Trophoblast cell (in vitro differentiated cells and primary cell): ENCODE measurements at regions not wholly inside any gene's neighbourhood (a gene's known extent, or its start where the extent isn't known, plus 50 kb on each side); places are given as distances from the start of the nearest gene placed in this dataset.

Experiments
- DNase-seq, 2 donors: peaks; one replicate each; pipeline ENCODE4 v3.0.0-alpha.2; 2016
- H2AFZ ChIP-seq: 2 replicates; pipeline ENCODE4 v1.6.1; 2013; ENCODE audit warnings: low read length, moderate library complexity, mild to moderate bottlenecking; ENCODE audit not compliant: insufficient read depth, poor library complexity
- H2AK5ac ChIP-seq: 2 replicates; pipeline ENCODE4 v1.6.1; 2013; ENCODE audit warnings: mild to moderate bottlenecking, low read length
- H2BK120ac ChIP-seq: 2 replicates; pipeline ENCODE4 v1.6.1; 2013; ENCODE audit warnings: low read length, mild to moderate bottlenecking, moderate library complexity; ENCODE audit not compliant: insufficient read depth, poor library complexity
- H2BK12ac ChIP-seq: 2 replicates; pipeline ENCODE4 v1.6.1; 2013; ENCODE audit warnings: mild to moderate bottlenecking, low read length, moderate library complexity
- H2BK5ac ChIP-seq: 2 replicates; pipeline ENCODE4 v1.6.1; 2013; ENCODE audit warnings: low read length, low read depth, moderate library complexity, mild to moderate bottlenecking; ENCODE audit not compliant: poor library complexity
- H3K14ac ChIP-seq: 2 replicates; pipeline ENCODE4 v1.6.1; 2013; ENCODE audit warnings: mild to moderate bottlenecking, low read length
- H3K18ac ChIP-seq: 2 replicates; pipeline ENCODE4 v1.6.1; 2013; ENCODE audit warnings: mild to moderate bottlenecking, low read length
- H3K23ac ChIP-seq: 2 replicates; pipeline ENCODE4 v1.6.1; 2013; ENCODE audit warnings: low read length
- H3K27ac ChIP-seq: 2 replicates; pipeline ENCODE4 v1.5.1; 2013; ENCODE audit warnings: low read depth, mild to moderate bottlenecking, inconsistent platforms, low read length, moderate library complexity
- H3K27me3 ChIP-seq: 2 replicates; pipeline ENCODE4 v1.6.1; 2013; ENCODE audit warnings: inconsistent platforms, mild to moderate bottlenecking, low read length, moderate library complexity; ENCODE audit not compliant: insufficient read depth
- H3K36me3 ChIP-seq, 2 experiments: 1 replicate in 1 of 2; 2 replicates in 1 of 2; pipeline ENCODE4 v1.6.1; 2013; ENCODE audit warnings: low read length in 2 of 2, mild to moderate bottlenecking in 2 of 2, moderate library complexity in 1 of 2; ENCODE audit not compliant: insufficient read depth in 2 of 2, control insufficient read depth in 1 of 2
- H3K4ac ChIP-seq: 2 replicates; pipeline ENCODE4 v1.6.1; 2013; ENCODE audit warnings: low read depth, mild to moderate bottlenecking, low read length, moderate library complexity
- H3K4me1 ChIP-seq, 2 experiments: 1 replicate in 1 of 2; 2 replicates in 1 of 2; pipeline ENCODE4 v1.6.1; 2013; ENCODE audit warnings: low read length in 2 of 2, mild to moderate bottlenecking in 2 of 2, moderate library complexity in 1 of 2; ENCODE audit not compliant: insufficient read depth in 2 of 2, control insufficient read depth in 1 of 2
- H3K4me2 ChIP-seq: 2 replicates; pipeline ENCODE4 v1.6.1; 2013; ENCODE audit warnings: inconsistent platforms, mild to moderate bottlenecking, low read length, moderate library complexity
- H3K4me3 ChIP-seq: 2 replicates; pipeline ENCODE4 v1.5.1; 2013; ENCODE audit warnings: mild to moderate bottlenecking, low read depth, low read length, inconsistent platforms
- H3K79me1 ChIP-seq: one replicate; pipeline ENCODE4 v1.6.1; 2013; ENCODE audit warnings: low read length
- H3K79me2 ChIP-seq: 2 replicates; pipeline ENCODE4 v1.6.1; 2013; ENCODE audit warnings: low read length, mild to moderate bottlenecking; ENCODE audit not compliant: control insufficient read depth, insufficient read depth, poor library complexity
- H3K9ac ChIP-seq: 2 replicates; pipeline ENCODE4 v1.6.1; 2013; ENCODE audit warnings: mild to moderate bottlenecking, low read length
- H3K9me3 ChIP-seq: 2 replicates; pipeline ENCODE4 v1.6.1; 2013; ENCODE audit warnings: low read depth, mild to moderate bottlenecking, control low read depth, inconsistent platforms, low read length; ENCODE audit not compliant: insufficient read depth
- H4K12ac ChIP-seq: 2 replicates; pipeline ENCODE4 v1.6.1; 2013; ENCODE audit warnings: low read depth, mild to moderate bottlenecking, low read length, moderate library complexity
- H4K8ac ChIP-seq: 2 replicates; pipeline ENCODE4 v1.6.1; 2013; ENCODE audit warnings: low read depth, mild to moderate bottlenecking, low read length, moderate library complexity
- H4K91ac ChIP-seq: one replicate; pipeline ENCODE4 v1.6.1; 2013; ENCODE audit warnings: low read depth, mild to moderate bottlenecking, low read length, moderate library complexity
- WGBS: extraction: QIAGEN DNeasy Blood & Tissue Kit; methylation state at CpG from one replicate; pipeline ENCODE4 v1.1.7; 2013; ENCODE audit warnings: missing lambda C conversion rate; ENCODE audit not compliant: insufficient read length, insufficient coverage; ENCODE audit errors: extremely low coverage; 5-methylcytosine and 5-hydroxymethylcytosine counted together

DNA sequence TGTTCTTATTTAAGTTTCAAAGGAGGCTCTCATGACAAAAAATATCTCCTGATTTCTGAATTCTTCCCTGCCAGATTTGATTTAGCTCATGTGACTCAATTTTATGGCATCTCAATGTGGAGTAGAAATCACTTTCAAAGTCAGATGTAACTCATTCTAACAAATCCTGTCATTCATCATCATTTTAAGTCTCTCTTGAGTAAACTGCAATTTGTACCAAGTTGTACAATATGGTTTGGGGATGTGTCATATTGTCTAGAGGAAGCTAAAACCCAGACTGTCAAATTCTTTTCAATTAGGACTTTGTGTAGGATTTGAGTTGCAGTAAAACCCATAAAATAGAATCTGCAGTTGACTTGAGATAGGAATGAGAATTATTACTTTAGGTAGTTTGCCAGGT is 2101.0 kb downstream of the NCAM2 start:
- H3K14ac ChIP-seq = no peak overlapping the region
- no peak overlapping the region for H2BK12ac ChIP-seq
- no peak overlapping the region for H2BK120ac ChIP-seq
- no peak overlapping the region for H4K8ac ChIP-seq
- peaks cover 3% of the 10 kb centered on the region for H3K9me3 ChIP-seq
- no peaks in the 10 kb centered on the region for H3K79me1 ChIP-seq
- H3K4ac ChIP-seq = no peak overlapping the region
- H4K91ac ChIP-seq = no peak overlapping the region
- H3K9ac ChIP-seq = no peak overlapping the region
- no peak overlapping the region for H3K18ac ChIP-seq
- H2AK5ac ChIP-seq = no peak overlapping the region
- no peak overlapping the region for H3K4me3 ChIP-seq
- H2BK5ac ChIP-seq = no peak overlapping the region
- H3K79me2 ChIP-seq = no peaks in the 10 kb centered on the region
- no peak overlapping the region for H4K12ac ChIP-seq
- H3K27me3 ChIP-seq = no peaks in the 10 kb centered on the region
- H3K4me2 ChIP-seq = no peak overlapping the region
- H3K23ac ChIP-seq = no peak overlapping the region
- no peaks in the 10 kb centered on the region for H3K36me3 ChIP-seq
- DNase-seq = no peak
- no peak overlapping the region for H2AFZ ChIP-seq
- no peaks in the 10 kb centered on the region for H3K4me1 ChIP-seq
- no peak overlapping the region for H3K27ac ChIP-seq

DNA sequence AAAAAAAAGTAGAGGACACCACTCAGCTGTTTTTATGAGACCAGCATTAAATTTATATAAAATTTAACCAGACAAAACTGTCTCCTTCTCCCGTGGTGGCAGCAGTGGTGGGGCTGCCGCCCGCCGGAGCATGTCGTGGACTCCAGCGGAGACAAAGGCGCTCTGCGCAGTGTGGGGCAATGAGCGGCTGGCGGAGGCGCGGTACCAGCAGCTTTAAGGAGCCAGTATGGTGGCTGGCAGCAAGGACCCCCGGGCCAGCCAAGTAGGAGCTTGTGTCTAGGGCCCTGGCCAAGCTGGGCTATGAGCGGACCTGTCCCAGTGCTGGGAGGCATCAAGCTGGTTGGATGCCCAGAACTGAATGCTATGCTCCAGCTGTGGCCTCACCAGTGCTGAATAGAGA is 2102.9 kb downstream of the NCAM2 start:
- Histone ChIP-seq H4K8ac (no peak overlapping the region), H3K9me3 (peaks cover 3% of the 10 kb centered on the region), H3K4me3 (no peak overlapping the region), H4K12ac (no peak overlapping the region), H3K4ac (no peak overlapping the region), H2BK120ac (no peak overlapping the region), H3K36me3 (no peaks in the 10 kb centered on the region), H3K27me3 (no peaks in the 10 kb centered on the region), H2AFZ (no peak overlapping the region), H2BK5ac (no peak overlapping the region), H4K91ac (no peak overlapping the region), H3K79me1 (no peaks in the 10 kb centered on the region), H3K18ac (no peak overlapping the region), H3K23ac (no peak overlapping the region), H2BK12ac (no peak overlapping the region), H3K14ac (no peak overlapping the region), H2AK5ac (no peak overlapping the region), H3K4me1 (no peaks in the 10 kb centered on the region), H3K79me2 (no peaks in the 10 kb centered on the region), H3K4me2 (no peak overlapping the region), H3K9ac (no peak overlapping the region), H3K27ac (no peak overlapping the region)
- no CpG with 5 or more reads among the region's 14 CpGs for WGBS
- no peak for DNase-seq

DNA sequence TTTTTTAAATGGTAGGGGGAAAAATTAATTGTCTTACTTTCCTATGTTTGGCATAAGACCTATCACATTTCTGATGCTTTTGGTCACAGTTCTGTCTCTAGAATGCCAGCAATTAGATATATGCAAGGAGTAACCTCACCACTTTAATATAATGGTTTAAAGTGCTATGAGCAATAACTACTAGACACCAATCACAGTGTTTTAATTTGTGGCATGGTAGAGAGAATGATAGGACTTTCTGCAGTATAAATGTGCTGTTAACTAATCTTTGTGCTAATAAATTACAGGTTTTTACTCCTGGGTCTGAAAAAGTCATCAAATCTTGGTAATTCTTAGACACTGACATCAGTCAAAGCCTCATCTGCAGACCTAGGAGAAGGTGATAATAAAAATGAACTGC is 2110.3 kb downstream of the NCAM2 start:
- Histone ChIP-seq H2AFZ (no peak overlapping the region), H3K79me2 (no peaks in the 10 kb centered on the region)

DNA sequence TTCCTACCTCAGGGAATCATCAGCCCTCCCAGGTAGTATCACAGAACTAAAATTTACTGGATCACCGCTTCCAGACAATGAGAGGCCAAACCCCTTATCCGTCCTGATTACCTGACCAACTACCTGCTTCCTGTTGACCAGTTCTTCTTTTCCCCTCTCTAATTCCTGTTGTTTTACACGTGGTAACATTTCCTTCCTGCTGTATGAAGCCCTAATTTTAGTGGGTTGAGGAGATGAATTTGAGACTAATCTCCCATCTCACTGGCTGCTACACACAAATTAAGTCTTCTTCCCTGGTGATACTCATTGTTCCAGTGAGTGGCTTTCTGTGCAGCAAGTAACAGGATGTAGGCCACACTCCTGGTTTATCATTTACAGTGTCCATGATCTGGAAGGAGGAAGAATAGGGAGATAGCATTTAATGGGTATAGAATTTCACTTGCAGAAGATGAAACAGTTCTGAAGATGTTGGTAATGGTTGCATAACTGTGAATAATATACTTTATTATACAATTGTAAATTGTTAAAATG is 2112.9 kb downstream of the NCAM2 start:
- Histone ChIP-seq H4K8ac (no peak overlapping the region), H3K4me1 (no peaks in the 10 kb centered on the region), H3K36me3 (no peaks in the 10 kb centered on the region), H3K4me3 (no peak overlapping the region), H4K12ac (no peak overlapping the region), H3K23ac (no peak overlapping the region), H2AK5ac (no peak overlapping the region), H3K4me2 (no peak overlapping the region), H3K9ac (no peak overlapping the region), H3K14ac (no peak overlapping the region), H3K27me3 (no peaks in the 10 kb centered on the region), H2BK5ac (no peak overlapping the region), H2AFZ (no peak overlapping the region), H3K79me1 (no peaks in the 10 kb centered on the region), H3K27ac (no peak overlapping the region), H3K79me2 (no peaks in the 10 kb centered on the region), H3K18ac (no peak overlapping the region), H2BK12ac (no peak overlapping the region), H4K91ac (no peak overlapping the region), H3K4ac (no peak overlapping the region), H2BK120ac (no peak overlapping the region), H3K9me3 (no peaks in the 10 kb centered on the region)
- WGBS = no CpG with 5 or more reads among the region's 3 CpGs
- no peak for DNase-seq

More for the DNA sequence above, 2110.3 kb downstream of the NCAM2 start:
- no peak overlapping the region for H2BK12ac ChIP-seq
- H3K4me1 ChIP-seq = no peaks in the 10 kb centered on the region
- no peaks in the 10 kb centered on the region for H3K27me3 ChIP-seq
- no peak overlapping the region for H3K4ac ChIP-seq
- H2BK5ac ChIP-seq = no peak overlapping the region
- H3K36me3 ChIP-seq = no peaks in the 10 kb centered on the region
- no peak overlapping the region for H3K18ac ChIP-seq
- H3K23ac ChIP-seq = no peak overlapping the region
- H2BK120ac ChIP-seq = no peak overlapping the region
- H3K79me1 ChIP-seq = no peaks in the 10 kb centered on the region
- H3K4me2 ChIP-seq = no peak overlapping the region
- no peak overlapping the region for H4K8ac ChIP-seq
- H3K9me3 ChIP-seq = no peaks in the 10 kb centered on the region
- no peak for DNase-seq
- no peak overlapping the region for H3K4me3 ChIP-seq
- H3K14ac ChIP-seq = no peak overlapping the region
- no peak overlapping the region for H4K91ac ChIP-seq
- no peak overlapping the region for H2AK5ac ChIP-seq
- H3K27ac ChIP-seq = no peak overlapping the region
- H3K9ac ChIP-seq = no peak overlapping the region
- no peak overlapping the region for H4K12ac ChIP-seq
